Thyroid gland (tissue), 4 donors: ENCODE measurements at regions not wholly inside any gene's neighbourhood (a gene's known extent, or its start where the extent isn't known, plus 50 kb on each side); places are given as distances from the start of the nearest gene placed in this dataset.

Source experiments
- DNase-seq, 2 donors: peaks; one replicate each; pipeline ENCODE4 v3.0.0-alpha.2; 2019
- H3K27ac ChIP-seq, 3 donors: fragments of 200-600 bp; sonication (generic); 1 replicate in 2 of 3; 2 replicates in 1 of 3; pipeline ENCODE4 v1.5.1; 2016 to 2019; ENCODE audit warnings: mild to moderate bottlenecking in 1 of 3, moderate library complexity in 1 of 3
- H3K27me3 ChIP-seq: fragments of 200-600 bp; sonication (generic); one replicate; pipeline ENCODE4 v1.5.1; 2019
- H3K36me3 ChIP-seq, 2 donors: fragments of 200-600 bp; sonication (generic); one replicate each; pipeline ENCODE4 v1.5.1; 2016 to 2019
- H3K4me1 ChIP-seq, 2 donors: fragments of 200-600 bp; sonication (generic); one replicate each; pipeline ENCODE4 v1.5.1; 2017 to 2019
- H3K4me3 ChIP-seq, 3 donors: fragments of 200-600 bp; sonication (generic); replicated peaks in 1 of 3; 1 replicate in 2 of 3; 2 replicates in 1 of 3; pipeline ENCODE4 v1.5.1; 2016; ENCODE audit warnings: mild to moderate bottlenecking in 1 of 3
- H3K9me3 ChIP-seq: fragments of 200-600 bp; sonication (generic); one replicate; pipeline ENCODE4 v1.5.1; 2017
- POLR2A ChIP-seq, 2 donors: fragments of 450-650 bp; IDR thresholded peaks; one replicate each; pipeline ENCODE4 v1.6.1; 2017; ENCODE audit warnings: antibody characterized with exemption in 2 of 2, mild to moderate bottlenecking in 2 of 2, moderate library complexity in 1 of 2
- WGBS, 2 donors: methylation state at CpG; one replicate each; pipeline ENCODE4 v1.1.5; 2017; 5-methylcytosine and 5-hydroxymethylcytosine counted together
- intact Hi-C: fragments of 100-400 bp; cut with DNase I; formaldehyde crosslinking; loops from one replicate; pipeline ENCODE4 v1.15.1; 2023
- TF ChIP-seq, protein P1 (sequence below), 6 experiments: fragments of 200-600 bp in 3 of 6; fragments of 450-650 bp in 3 of 6; sonication (generic) in 3 of 6; IDR thresholded peaks; one replicate each; pipeline ENCODE4 v1.5.1; 2016 to 2019; ENCODE audit warnings: antibody characterized with exemption in 6 of 6, mild to moderate bottlenecking in 2 of 6, inconsistent platforms in 1 of 6, moderate library complexity in 1 of 6

DNA sequence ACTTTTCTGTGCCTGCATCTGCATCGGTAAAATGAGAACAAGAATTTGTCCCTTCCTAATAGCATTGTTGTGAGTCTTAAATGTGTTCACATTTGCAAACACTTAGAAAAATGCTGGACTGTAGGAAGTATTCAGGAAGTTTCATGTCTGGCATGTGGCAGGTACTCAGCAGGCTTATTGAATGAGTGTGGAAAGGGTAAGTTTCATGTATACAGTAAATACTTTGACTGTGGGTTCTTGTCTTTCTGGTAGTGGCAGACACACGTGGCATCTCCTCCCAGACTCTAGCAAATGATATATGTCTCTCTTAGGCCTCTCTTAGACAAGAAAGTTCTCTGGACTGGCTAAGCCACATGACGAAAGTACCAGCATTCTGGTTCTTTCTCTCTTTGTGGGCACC lies 179.2 kb downstream of the C11orf91 start:
- H3K9me3 ChIP-seq = no peaks in the 10 kb centered on the region
- DNase-seq = no peak
- intact Hi-C loops = no loop called here
- H3K4me3 ChIP-seq = no peak overlapping the region
- TF ChIP-seq, protein P1, sequence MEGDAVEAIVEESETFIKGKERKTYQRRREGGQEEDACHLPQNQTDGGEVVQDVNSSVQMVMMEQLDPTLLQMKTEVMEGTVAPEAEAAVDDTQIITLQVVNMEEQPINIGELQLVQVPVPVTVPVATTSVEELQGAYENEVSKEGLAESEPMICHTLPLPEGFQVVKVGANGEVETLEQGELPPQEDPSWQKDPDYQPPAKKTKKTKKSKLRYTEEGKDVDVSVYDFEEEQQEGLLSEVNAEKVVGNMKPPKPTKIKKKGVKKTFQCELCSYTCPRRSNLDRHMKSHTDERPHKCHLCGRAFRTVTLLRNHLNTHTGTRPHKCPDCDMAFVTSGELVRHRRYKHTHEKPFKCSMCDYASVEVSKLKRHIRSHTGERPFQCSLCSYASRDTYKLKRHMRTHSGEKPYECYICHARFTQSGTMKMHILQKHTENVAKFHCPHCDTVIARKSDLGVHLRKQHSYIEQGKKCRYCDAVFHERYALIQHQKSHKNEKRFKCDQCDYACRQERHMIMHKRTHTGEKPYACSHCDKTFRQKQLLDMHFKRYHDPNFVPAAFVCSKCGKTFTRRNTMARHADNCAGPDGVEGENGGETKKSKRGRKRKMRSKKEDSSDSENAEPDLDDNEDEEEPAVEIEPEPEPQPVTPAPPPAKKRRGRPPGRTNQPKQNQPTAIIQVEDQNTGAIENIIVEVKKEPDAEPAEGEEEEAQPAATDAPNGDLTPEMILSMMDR (IDR thresholded peaks at IDR 0.05) = no peak
- no peak for TF ChIP-seq POLR2A (IDR thresholded peaks at IDR 0.05)
- no peaks in the 10 kb centered on the region for H3K27me3 ChIP-seq
- H3K27ac ChIP-seq = no peak overlapping the region
- 77 to 83% methylated on average over 3 of the region's 3 CpGs for WGBS, 2 donors
- no peaks in the 10 kb centered on the region for H3K4me1 ChIP-seq
- no peaks in the 10 kb centered on the region for H3K36me3 ChIP-seq

DNA sequence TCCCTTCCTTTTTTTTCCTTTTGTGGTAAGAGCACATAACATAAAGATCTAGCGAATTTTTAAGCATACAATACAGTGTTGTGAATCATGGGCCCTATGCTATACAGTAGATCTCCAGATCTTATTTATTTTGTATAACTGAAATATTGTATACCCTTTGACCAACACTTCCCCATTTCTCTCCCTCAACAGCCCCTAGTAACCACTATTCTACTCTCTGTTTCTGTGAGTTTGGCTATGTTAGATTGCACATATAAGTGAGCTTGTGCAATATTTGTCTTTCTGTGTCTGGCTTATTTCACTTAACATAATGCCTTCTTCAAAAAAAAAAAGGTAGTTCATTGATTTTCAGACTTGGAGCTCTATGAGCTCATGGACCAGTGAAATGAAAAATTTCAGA lies 180.5 kb downstream of the C11orf91 start:
- Histone ChIP-seq H3K27me3 (no peaks in the 10 kb centered on the region), H3K4me1 (no peaks in the 10 kb centered on the region), H3K27ac (no peak overlapping the region), H3K36me3 (no peaks in the 10 kb centered on the region), H3K9me3 (no peaks in the 10 kb centered on the region), H3K4me3 (no peak overlapping the region)
- no peak for DNase-seq
- TF ChIP-seq, protein P1 (IDR thresholded peaks at IDR 0.05) = no peak
- TF ChIP-seq POLR2A (IDR thresholded peaks at IDR 0.05) = no peak
- 0 to 43% methylated on average over 1 of the region's 1 CpG for WGBS, 2 donors
- intact Hi-C loops = no loop called here

DNA sequence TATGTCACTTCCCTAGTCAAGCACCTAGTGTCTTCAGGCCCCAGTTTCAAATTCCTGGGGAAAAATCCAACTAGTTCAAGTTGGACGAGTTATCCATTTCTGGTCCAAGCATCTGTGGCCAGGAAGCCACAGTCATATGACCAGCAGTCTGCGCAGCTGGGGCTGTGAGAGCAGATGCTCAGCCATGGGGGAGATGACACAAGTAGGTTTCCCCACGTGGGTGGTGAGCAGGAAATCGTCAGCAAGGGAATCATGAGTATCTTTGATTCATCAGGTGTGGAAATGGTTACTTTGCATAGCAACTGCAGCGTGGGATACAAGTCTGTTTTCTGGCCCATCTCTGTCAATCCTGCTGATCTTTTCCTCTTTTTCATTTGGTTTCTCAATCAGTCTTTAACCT lies 185.3 kb downstream of the C11orf91 start:
- Histone ChIP-seq H3K4me3 (no peak overlapping the region), H3K4me1 (no peaks in the 10 kb centered on the region), H3K27me3 (no peaks in the 10 kb centered on the region), H3K36me3 (no peaks in the 10 kb centered on the region), H3K27ac (no peak overlapping the region), H3K9me3 (no peaks in the 10 kb centered on the region)
- TF ChIP-seq POLR2A (IDR thresholded peaks at IDR 0.05) = no peak
- TF ChIP-seq, protein P1 (IDR thresholded peaks at IDR 0.05) = no peak
- WGBS, 2 donors = 63 to 65% methylated on average over 5 of the region's 5 CpGs
- DNase-seq = no peak
- intact Hi-C loops = no loop called here

DNA sequence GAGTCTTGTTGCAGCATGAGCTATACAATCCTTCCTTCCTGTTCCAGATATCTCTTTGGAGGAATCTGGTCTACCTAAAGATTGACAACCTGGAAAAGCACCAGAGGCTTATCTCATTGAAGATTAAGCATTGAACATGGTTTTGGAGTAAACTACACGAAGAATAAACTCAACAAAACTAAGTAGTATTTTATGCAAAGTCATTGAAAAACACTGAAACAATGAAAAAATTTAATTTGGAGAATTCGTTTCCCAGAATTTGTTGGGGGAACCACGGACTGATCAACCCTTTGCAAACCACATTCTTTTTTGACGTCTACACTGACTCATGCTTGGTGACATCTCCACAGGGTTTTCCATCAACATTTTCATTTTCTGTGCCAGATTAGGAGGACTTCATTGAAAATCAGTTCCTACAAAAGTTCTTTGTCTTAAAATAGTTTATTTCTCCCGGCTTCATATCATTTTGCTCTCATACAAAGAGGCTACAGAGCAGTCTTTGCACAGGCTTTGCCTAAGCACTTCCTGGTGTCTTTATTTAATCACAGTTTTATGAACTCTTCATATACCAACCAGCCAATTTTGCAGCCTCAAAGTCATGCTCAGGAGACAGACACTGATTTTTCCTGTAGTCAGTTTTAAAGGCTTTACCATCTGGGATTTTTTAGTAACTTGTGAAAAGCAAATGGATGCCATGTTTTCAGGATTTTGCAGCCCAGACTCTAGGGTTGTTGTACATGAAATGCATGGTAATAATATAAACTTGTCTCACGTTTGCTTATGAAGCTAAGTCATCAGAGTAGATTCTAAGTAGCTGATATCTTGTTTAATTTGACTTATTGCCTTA lies 186.3 kb downstream of the C11orf91 start:
- no peak overlapping the region for H3K4me3 ChIP-seq
- no peaks in the 10 kb centered on the region for H3K27me3 ChIP-seq
- no peaks in the 10 kb centered on the region for H3K4me1 ChIP-seq
- DNase-seq = no peak
- no peak overlapping the region for H3K27ac ChIP-seq
- H3K9me3 ChIP-seq = no peaks in the 10 kb centered on the region
- TF ChIP-seq, protein P1 (IDR thresholded peaks at IDR 0.05) = no peak
- no peak for TF ChIP-seq POLR2A (IDR thresholded peaks at IDR 0.05)
- no peaks in the 10 kb centered on the region for H3K36me3 ChIP-seq
- intact Hi-C loops = no loop called here
- WGBS, 2 donors = 83% methylated on average over 6 of the region's 6 CpGs

DNA sequence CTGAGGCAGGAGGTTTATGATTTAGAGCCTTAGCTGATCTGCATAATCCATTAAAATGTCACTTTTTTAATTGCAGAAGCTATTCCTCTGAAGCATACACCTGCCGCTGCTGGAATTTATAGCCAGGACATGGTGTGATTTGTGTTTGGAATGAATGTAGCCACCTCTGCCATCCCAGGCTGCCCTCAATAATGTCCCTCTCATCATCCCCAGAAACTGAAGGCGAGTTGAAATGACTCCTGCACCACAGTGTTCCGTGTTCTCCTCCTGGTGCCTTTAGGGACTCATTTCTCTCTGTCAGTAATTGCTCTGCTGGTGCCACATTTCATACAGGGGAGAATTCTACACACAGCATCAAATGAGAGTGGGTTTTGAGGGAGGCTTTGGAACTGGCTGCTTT lies 191.0 kb downstream of the C11orf91 start:
- WGBS, 2 donors = 79 to 89% methylated on average over 3 of the region's 3 CpGs
- intact Hi-C loops = no loop called here
- DNase-seq = no peak
- Histone ChIP-seq H3K36me3 (no peaks in the 10 kb centered on the region), H3K27me3 (no peaks in the 10 kb centered on the region), H3K4me3 (no peak overlapping the region), H3K27ac (no peak overlapping the region), H3K4me1 (no peaks in the 10 kb centered on the region), H3K9me3 (no peaks in the 10 kb centered on the region)
- no peak for TF ChIP-seq POLR2A (IDR thresholded peaks at IDR 0.05)
- TF ChIP-seq, protein P1 (IDR thresholded peaks at IDR 0.05) = no peak
